Suprapubic skin (tissue), 4 donors: ENCODE measurements at regions not wholly inside any gene's neighbourhood (a gene's known extent, or its start where the extent isn't known, plus 50 kb on each side); places are given as distances from the start of the nearest gene placed in this dataset.

ENCODE experiments used
- POLR2A ChIP-seq, 2 donors: fragments of 450-650 bp; IDR thresholded peaks; one replicate each; pipeline ENCODE4 v1.6.1; 2017; ENCODE audit warnings: antibody characterized with exemption in 2 of 2, mild to moderate bottlenecking in 2 of 2, moderate library complexity in 2 of 2
- POLR2AphosphoS5 ChIP-seq, 3 donors: sonication (generic); formaldehyde crosslinking; IDR thresholded peaks; one replicate each; pipeline ENCODE4 v1.6.1; 2017; ENCODE audit warnings: antibody characterized with exemption in 3 of 3
- TF ChIP-seq, protein P1 (sequence below), 2 donors: fragments of 200-600 bp in 1 of 2; fragments of 450-650 bp in 1 of 2; sonication (generic) in 1 of 2; IDR thresholded peaks; one replicate each; pipeline ENCODE4 v1.5.1; 2016 to 2019; ENCODE audit warnings: antibody characterized with exemption in 2 of 2, mild to moderate bottlenecking in 1 of 2, moderate library complexity in 1 of 2

GRCh38 chr1:98001764-98002163 lies 80.9 kb upstream of the DPYD start:
- TF ChIP-seq, protein P1, sequence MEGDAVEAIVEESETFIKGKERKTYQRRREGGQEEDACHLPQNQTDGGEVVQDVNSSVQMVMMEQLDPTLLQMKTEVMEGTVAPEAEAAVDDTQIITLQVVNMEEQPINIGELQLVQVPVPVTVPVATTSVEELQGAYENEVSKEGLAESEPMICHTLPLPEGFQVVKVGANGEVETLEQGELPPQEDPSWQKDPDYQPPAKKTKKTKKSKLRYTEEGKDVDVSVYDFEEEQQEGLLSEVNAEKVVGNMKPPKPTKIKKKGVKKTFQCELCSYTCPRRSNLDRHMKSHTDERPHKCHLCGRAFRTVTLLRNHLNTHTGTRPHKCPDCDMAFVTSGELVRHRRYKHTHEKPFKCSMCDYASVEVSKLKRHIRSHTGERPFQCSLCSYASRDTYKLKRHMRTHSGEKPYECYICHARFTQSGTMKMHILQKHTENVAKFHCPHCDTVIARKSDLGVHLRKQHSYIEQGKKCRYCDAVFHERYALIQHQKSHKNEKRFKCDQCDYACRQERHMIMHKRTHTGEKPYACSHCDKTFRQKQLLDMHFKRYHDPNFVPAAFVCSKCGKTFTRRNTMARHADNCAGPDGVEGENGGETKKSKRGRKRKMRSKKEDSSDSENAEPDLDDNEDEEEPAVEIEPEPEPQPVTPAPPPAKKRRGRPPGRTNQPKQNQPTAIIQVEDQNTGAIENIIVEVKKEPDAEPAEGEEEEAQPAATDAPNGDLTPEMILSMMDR (IDR thresholded peaks at IDR 0.05) = no peak
- TF ChIP-seq POLR2A (IDR thresholded peaks at IDR 0.05) (no peak), POLR2AphosphoS5 (IDR thresholded peaks at IDR 0.05) (no peak)
